Eye (tissue), 1 donor: ENCODE measurements at regions not wholly inside any gene's neighbourhood (a gene's known extent, or its start where the extent isn't known, plus 50 kb on each side); places are given as distances from the start of the nearest gene placed in this dataset.

ENCODE experiments used
- DNase-seq: peaks from one replicate; pipeline ENCODE4 v3.0.0-alpha.2; 2015

- DNase-seq = peak; percentile 79
These were observed 50.4 kb upstream of the CIBAR2 start for GRCh38 chr16:85162478-85163277.

GRCh38 chr16:85163278-85164112 lies 51.2 kb upstream of the CIBAR2 start:
- no peak for DNase-seq

GRCh38 chr16:85164431-85164830 lies 52.2 kb upstream of the CIBAR2 start:
- DNase-seq = no peak

GRCh38 chr16:85164838-85165516 lies 52.7 kb upstream of the CIBAR2 start:
- DNase-seq = no peak

GRCh38 chr16:85165781-85166180 lies 53.5 kb upstream of the CIBAR2 start:
- no peak for DNase-seq

- DNase-seq = no peak
These were observed 54.0 kb upstream of the CIBAR2 start for GRCh38 chr16:85166281-85166680.

- DNase-seq = no peak
These were observed 54.7 kb upstream of the CIBAR2 start for GRCh38 chr16:85166699-85167588.

- no peak for DNase-seq
These were observed 55.6 kb upstream of the CIBAR2 start for GRCh38 chr16:85167589-85168537.

- DNase-seq = peak; percentile 84
These were observed 56.5 kb upstream of the CIBAR2 start for GRCh38 chr16:85168732-85169256.

- peak; percentile 67 for DNase-seq
These were observed 57.2 kb upstream of the CIBAR2 start for GRCh38 chr16:85169333-85170065.

GRCh38 chr16:85170066-85170491 lies 57.8 kb upstream of the CIBAR2 start:
- no peak for DNase-seq

- no peak for DNase-seq
These were observed 58.3 kb upstream of the CIBAR2 start for GRCh38 chr16:85170590-85171003.

- no peak for DNase-seq
These were observed 58.9 kb upstream of the CIBAR2 start for GRCh38 chr16:85171004-85171758.

- DNase-seq = no peak
These were observed 59.6 kb upstream of the CIBAR2 start for GRCh38 chr16:85171759-85172454.

GRCh38 chr16:85172455-85173145 lies 60.3 kb upstream of the CIBAR2 start:
- peak; percentile 84 for DNase-seq

- DNase-seq = no peak
These were observed 61.1 kb upstream of the CIBAR2 start for GRCh38 chr16:85173146-85173980.
